SH-SY5Y (cell line): ENCODE measurements at regions not wholly inside any gene's neighbourhood (a gene's known extent, or its start where the extent isn't known, plus 50 kb on each side); places are given as distances from the start of the nearest gene placed in this dataset.

ENCODE experiments used
- GATA2 ChIP-seq: IDR thresholded peaks from 2 replicates; pipeline ENCODE4 v1.6.1; 2011; ENCODE audit warnings: mild to moderate bottlenecking, low read depth, low read length
- GATA3 ChIP-seq: IDR thresholded peaks from 2 replicates; pipeline ENCODE4 v1.6.1; 2011; ENCODE audit warnings: low read depth, mild to moderate bottlenecking, low read length, moderate library complexity

GRCh38 chr15:95919460-95919859, 411.0 kb upstream of the NR2F2 start:
- TF ChIP-seq GATA2 (no peak), GATA3 (no peak)

- TF ChIP-seq GATA3 (no peak), GATA2 (no peak)
Measured at GRCh38 chr15:95921404-95921803, 409.1 kb upstream of the NR2F2 start.

- no peak for TF ChIP-seq GATA2
- TF ChIP-seq GATA3 = no peak
Measured at GRCh38 chr15:95922431-95922830, 408.1 kb upstream of the NR2F2 start.

- TF ChIP-seq GATA3 (no peak), GATA2 (no peak)
Measured at GRCh38 chr15:95923792-95924191, 406.7 kb upstream of the NR2F2 start.

- TF ChIP-seq GATA3 = no peak
- TF ChIP-seq GATA2 = no peak
Measured at GRCh38 chr15:95928822-95929221, 401.7 kb upstream of the NR2F2 start.

- TF ChIP-seq GATA2 (no peak), GATA3 (no peak)
Measured at GRCh38 chr15:95929232-95929846, 401.2 kb upstream of the NR2F2 start.

- TF ChIP-seq GATA2 (no peak), GATA3 (no peak)
Measured at GRCh38 chr15:95930659-95931375, 399.7 kb upstream of the NR2F2 start.

GRCh38 chr15:95931619-95932018, 398.9 kb upstream of the NR2F2 start:
- TF ChIP-seq GATA2 = no peak
- TF ChIP-seq GATA3 = no peak

GRCh38 chr15:95932141-95932540, 398.4 kb upstream of the NR2F2 start:
- TF ChIP-seq GATA3 (no peak), GATA2 (no peak)

GRCh38 chr15:95932676-95933075, 397.8 kb upstream of the NR2F2 start:
- no peak for TF ChIP-seq GATA2
- TF ChIP-seq GATA3 = no peak

GRCh38 chr15:95935852-95936251, 394.6 kb upstream of the NR2F2 start:
- TF ChIP-seq GATA3 (no peak), GATA2 (no peak)

GRCh38 chr15:95937128-95937528, 393.4 kb upstream of the NR2F2 start:
- TF ChIP-seq GATA3 (no peak), GATA2 (no peak)

- TF ChIP-seq GATA3 (no peak), GATA2 (no peak)
Measured at GRCh38 chr15:95940431-95940985, 390.0 kb upstream of the NR2F2 start.

- TF ChIP-seq GATA3 = no peak
Measured at GRCh38 chr15:95944193-95944592, 386.3 kb upstream of the NR2F2 start.

- TF ChIP-seq GATA3 (no peak), GATA2 (no peak)
Measured at GRCh38 chr15:95944661-95945255, 385.7 kb upstream of the NR2F2 start.

- TF ChIP-seq GATA2 (no peak), GATA3 (no peak)
Measured at GRCh38 chr15:95946241-95946640, 384.3 kb upstream of the NR2F2 start.
